ACC112 (cell line): ENCODE measurements at regions not wholly inside any gene's neighbourhood (a gene's known extent, or its start where the extent isn't known, plus 50 kb on each side); places are given as distances from the start of the nearest gene placed in this dataset.
"Not testable (repeated sequence)": the region's sequence is repeated elsewhere in the genome, so short reads cannot be mapped to it uniquely, and the experiment has no call there.

ENCODE experiments used
- H2AFZ ChIP-seq: fragments of 200-600 bp; sonication (generic); one replicate; pipeline ENCODE4 v1.6.0; 2017; ENCODE audit warnings: antibody characterized with exemption, low read length; ENCODE audit not compliant: unreplicated experiment
- H3K27ac ChIP-seq: fragments of 200-600 bp; sonication (generic); 2 replicates; pipeline ENCODE4 v1.5.1; 2014; ENCODE audit warnings: low read depth, mild to moderate bottlenecking, antibody characterized with exemption, low read length, moderate library complexity
- H3K27me3 ChIP-seq: fragments of 200-600 bp; sonication (generic); 2 replicates; pipeline ENCODE4 v1.6.1; 2014; ENCODE audit warnings: mild to moderate bottlenecking, antibody characterized with exemption, low read length, moderate library complexity, mixed read lengths; ENCODE audit not compliant: insufficient read depth
- H3K36me3 ChIP-seq: fragments of 200-600 bp; sonication (generic); 2 replicates; pipeline ENCODE4 v1.6.1; 2016; ENCODE audit warnings: mild to moderate bottlenecking, antibody characterized with exemption, low read length, moderate library complexity, mixed read lengths; ENCODE audit not compliant: insufficient read depth
- H3K4me1 ChIP-seq: fragments of 200-600 bp; sonication (generic); one replicate; pipeline ENCODE4 v1.6.1; 2016; ENCODE audit warnings: low read length, mixed read lengths; ENCODE audit not compliant: insufficient read depth, unreplicated experiment, control insufficient read depth
- H3K4me3 ChIP-seq: fragments of 200-600 bp; sonication (generic); 2 replicates; pipeline ENCODE4 v1.5.1; 2014; ENCODE audit warnings: mild to moderate bottlenecking, low read depth, low read length
- H3K79me2 ChIP-seq: fragments of 200-600 bp; sonication (generic); one replicate; pipeline ENCODE4 v1.6.0; 2016; ENCODE audit warnings: low read length; ENCODE audit not compliant: control insufficient read depth, unreplicated experiment, insufficient read depth

DNA sequence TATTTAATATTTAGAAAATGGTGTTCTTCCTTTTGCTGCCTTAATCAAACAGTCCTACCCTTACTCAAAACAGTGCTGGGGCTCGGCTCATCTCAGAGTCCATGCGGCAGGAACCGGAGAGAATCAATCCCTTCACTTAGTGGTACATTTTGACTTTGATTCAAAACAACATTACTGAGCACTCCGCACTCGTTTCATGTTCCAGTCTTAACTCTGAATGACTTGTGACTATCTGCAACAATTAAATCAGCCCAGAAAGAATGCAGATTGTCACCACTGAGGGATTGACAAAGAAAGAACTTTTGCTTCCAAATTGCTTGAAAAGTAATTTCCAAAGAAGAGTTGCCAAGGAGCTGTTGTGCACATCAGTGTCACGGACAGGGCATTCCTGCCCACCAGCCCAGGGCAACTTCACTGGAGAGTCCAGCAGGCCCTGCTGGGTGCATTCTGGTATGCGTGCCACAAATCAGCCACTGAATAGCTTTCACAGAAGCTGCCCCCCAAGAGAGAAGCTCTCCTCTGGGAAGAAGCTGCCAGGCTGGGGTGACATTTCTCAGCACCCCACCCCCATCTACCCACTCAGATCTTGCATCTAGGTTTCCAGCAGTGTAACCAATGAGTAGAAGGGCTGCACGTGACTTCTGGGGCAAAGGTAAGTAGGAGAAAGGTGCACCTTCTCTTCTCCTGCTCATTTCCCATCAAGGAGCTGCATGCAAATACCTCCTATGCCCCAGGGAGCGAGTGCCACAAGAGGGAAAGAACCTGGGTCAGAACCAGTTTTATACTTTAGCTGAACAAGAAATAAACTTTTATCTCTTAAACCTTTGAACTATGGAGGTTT lies 84.6 kb upstream of the ATP8B1 start:
- H3K36me3 ChIP-seq, result no peaks in the 10 kb centered on the region
- no peaks in the 10 kb centered on the region for H3K79me2 ChIP-seq
- no peak overlapping the region for H3K27ac ChIP-seq
- H3K4me1 ChIP-seq, result no peaks in the 10 kb centered on the region
- no peaks in the 10 kb centered on the region for H3K27me3 ChIP-seq
- H2AFZ ChIP-seq, result no peak overlapping the region
- no peak overlapping the region for H3K4me3 ChIP-seq

DNA sequence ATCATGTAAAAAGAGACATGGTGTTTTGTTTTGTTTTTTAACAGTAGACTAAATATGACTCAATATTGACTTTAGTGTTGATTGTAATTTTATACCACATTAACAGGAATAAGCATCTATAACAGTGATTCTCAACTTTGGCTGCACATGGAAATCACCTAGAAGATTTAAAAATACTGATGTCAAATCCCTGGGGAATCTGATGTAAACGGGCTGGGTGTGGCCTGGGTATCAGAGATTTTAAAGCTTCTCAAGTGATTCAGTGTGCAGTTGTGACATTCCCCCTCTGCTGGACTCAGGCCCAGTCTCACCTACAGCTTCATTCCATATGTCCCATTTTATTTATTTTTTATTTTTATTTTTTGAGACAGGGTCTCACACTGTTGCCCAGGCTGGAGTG lies 82.8 kb upstream of the ATP8B1 start:
- no peaks in the 10 kb centered on the region for H3K4me1 ChIP-seq

DNA sequence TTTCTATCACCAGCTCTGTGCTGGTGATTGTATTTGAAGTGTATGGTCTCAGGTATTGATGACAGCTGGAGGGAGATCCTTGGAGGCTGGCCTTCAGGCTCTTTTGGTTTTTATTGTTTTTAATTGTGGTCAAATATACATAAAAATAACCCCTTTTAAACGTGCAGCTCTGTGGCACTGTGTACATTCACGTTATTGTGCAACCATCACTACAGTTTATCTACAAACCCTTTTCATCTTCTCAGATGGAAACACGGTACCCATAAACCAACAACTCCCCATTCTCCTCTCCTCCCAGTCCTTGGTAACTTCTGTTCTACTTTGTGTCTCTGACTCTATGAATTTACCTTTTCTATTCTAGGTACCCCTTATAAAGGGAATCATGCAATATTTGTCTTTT lies 79.3 kb upstream of the ATP8B1 start:
- Histone ChIP-seq H3K27ac (no peak overlapping the region), H3K4me1 (no peaks in the 10 kb centered on the region), H3K27me3 (no peaks in the 10 kb centered on the region), H3K79me2 (no peaks in the 10 kb centered on the region), H3K4me3 (no peak overlapping the region), H3K36me3 (no peaks in the 10 kb centered on the region), H2AFZ (no peak overlapping the region)

More for the DNA sequence above, 82.8 kb upstream of the ATP8B1 start:
- Histone ChIP-seq H3K27me3 (no peaks in the 10 kb centered on the region), H3K36me3 (no peaks in the 10 kb centered on the region), H3K4me3 (no peak overlapping the region), H2AFZ (no peak overlapping the region), H3K27ac (no peak overlapping the region), H3K79me2 (no peaks in the 10 kb centered on the region)

DNA sequence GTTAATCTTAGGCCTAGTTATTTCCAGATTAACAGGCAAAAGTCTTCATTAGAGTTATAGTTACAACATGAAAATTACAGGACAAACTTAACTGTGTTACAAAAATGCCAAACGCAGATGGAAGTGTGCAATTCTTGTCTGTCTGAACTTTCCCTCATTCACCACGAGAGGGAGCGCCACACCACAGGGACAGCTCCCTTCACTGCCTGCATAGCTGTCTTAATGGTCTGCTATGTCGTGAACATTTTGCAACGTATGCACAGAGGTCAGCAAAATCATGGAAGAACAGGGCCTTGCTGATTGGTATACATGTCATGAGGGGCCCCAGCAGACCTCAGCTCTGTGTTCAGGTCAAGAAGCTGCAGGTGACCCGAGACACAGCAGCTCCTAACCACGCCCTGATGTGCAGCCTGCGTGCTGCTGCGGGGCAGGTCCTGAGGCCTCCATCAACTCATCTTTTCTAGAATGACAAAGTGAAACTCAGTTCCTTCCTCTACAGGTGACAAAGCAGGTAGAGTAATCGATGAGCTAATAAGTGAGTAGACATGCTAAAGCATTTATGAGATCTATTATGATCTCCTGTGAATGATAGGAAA lies 78.8 kb upstream of the ATP8B1 start:
- H3K4me1 ChIP-seq, result no peaks in the 10 kb centered on the region
- H2AFZ ChIP-seq, result no peak overlapping the region
- H3K36me3 ChIP-seq, result no peaks in the 10 kb centered on the region
- no peaks in the 10 kb centered on the region for H3K79me2 ChIP-seq
- no peak overlapping the region for H3K4me3 ChIP-seq
- no peaks in the 10 kb centered on the region for H3K27me3 ChIP-seq
- H3K27ac ChIP-seq, result no peak overlapping the region

DNA sequence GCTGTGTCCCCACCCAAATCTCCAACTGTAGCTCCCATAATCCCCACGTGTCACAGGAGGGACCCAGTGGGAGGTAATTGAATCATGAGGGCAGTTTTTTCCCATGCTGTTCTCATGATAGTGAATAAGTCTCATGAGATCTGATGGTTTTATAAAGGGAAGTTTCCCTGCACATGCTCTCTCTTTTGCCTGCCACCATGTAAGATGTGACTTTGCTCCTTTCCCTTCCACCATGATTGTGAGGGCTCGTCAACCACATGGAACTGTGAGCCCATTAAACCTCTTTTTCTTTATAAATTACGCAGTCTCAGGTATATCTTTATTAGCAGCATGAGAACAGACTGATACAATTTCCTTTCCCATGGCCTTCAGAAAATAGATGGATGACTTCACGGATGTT lies 76.8 kb upstream of the ATP8B1 start:
- not testable (repeated sequence) for H3K4me3 ChIP-seq, H3K36me3 ChIP-seq, H3K27me3 ChIP-seq, H3K79me2 ChIP-seq, H2AFZ ChIP-seq, H3K4me1 ChIP-seq, H3K27ac ChIP-seq

DNA sequence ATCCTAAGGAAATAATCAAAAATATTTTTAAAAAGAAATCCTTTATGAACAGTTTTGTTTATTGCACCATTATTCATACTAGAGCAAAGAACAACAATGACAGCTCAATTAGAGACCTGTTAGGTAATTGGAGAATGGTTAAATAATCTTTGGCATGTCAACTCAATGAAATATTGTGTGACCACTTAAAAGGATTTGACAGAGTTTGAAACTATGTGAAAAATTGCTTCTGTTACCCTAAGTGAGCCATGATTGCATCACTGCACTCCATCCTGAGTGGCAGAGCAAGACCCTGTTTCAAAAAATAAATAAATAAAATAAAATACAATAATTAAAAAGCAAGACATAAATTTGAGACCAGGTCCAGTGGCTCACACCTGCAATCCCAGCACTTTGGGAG lies 66.1 kb upstream of the ATP8B1 start:
- no peaks in the 10 kb centered on the region for H3K27me3 ChIP-seq
- H3K27ac ChIP-seq, result no peak overlapping the region
- H3K4me3 ChIP-seq, result no peak overlapping the region
- H3K36me3 ChIP-seq, result peaks cover 6% of the 10 kb centered on the region; the same call in 1 of the 2 replicates
- H3K79me2 ChIP-seq, result no peaks in the 10 kb centered on the region
- peaks cover 6% of the 10 kb centered on the region for H3K4me1 ChIP-seq
- no peak overlapping the region for H2AFZ ChIP-seq

DNA sequence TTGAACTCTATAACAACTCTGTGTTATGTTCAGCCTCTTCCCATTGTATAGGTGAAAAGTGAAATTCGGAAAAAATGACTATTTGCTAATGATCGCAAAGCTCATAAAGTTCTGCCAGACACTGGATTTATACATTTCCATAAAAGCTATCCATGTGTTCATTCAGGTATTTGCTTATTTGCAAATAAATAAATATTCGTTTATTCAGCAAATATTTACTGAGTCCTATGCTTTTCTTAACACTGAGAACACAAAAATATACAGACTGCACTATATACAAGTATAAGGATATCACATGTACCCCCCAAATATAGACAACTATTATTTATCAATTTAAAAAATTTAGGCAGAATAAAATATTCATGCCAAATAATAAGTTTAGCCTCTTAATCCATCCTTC lies 63.2 kb upstream of the ATP8B1 start:
- Histone ChIP-seq H3K79me2 (no peaks in the 10 kb centered on the region), H3K4me1 (peaks cover 6% of the 10 kb centered on the region), H3K27me3 (no peaks in the 10 kb centered on the region), H3K27ac (no peak overlapping the region), H3K4me3 (no peak overlapping the region), H2AFZ (no peak overlapping the region), H3K36me3 (no peaks in the 10 kb centered on the region; the same call in 1 of the 2 replicates)

DNA sequence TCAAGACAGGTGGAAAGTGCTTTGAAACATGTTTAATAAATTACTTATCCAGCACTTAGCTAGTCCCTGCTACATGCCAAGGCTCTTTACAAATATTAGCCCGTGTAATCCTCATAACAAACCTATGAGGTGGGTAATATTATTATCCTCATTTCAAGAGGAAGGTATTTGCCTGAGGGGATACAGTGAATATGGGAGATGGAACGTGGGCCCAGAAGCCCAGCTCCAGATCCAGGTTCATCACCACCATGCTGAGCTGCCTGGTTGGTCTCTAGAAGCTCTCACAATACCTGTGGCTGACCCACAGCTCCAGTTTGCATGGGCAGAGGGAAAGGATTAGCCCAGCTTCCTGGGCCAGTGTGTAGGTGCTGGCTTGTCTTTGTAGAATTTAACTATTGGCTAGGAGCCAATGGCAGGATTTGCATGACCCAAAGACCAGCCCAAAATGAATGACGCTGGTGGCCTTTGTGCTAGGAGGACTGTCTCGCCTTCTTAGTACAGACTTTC lies 61.6 kb upstream of the ATP8B1 start:
- Histone ChIP-seq H3K79me2 (no peaks in the 10 kb centered on the region), H3K36me3 (no peaks in the 10 kb centered on the region), H3K4me3 (no peak overlapping the region), H2AFZ (no peak overlapping the region), H3K27me3 (no peaks in the 10 kb centered on the region), H3K27ac (no peak overlapping the region), H3K4me1 (peaks cover 6% of the 10 kb centered on the region)

DNA sequence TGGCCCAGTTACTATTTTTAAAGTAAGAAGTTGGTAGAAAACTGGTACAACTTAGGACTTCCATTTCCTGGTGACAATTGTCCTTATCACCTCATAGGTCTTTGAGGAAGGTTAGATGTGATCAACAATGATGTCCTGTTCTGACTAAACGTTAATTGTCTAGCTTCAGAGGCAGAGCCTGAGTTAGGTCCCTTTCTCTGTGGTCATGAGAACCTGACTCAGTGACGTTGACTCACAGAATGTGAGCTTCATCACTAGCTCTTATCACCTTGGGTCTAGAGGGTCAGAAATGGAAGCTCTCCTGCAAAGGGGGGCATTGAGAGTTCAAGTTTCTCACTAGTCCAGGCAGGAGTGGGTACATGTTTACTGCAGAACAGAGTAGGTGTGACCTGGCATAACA lies 60.6 kb upstream of the ATP8B1 start:
- Histone ChIP-seq H3K36me3 (no peaks in the 10 kb centered on the region), H3K27me3 (no peaks in the 10 kb centered on the region), H2AFZ (no peak overlapping the region), H3K27ac (no peak overlapping the region), H3K79me2 (no peaks in the 10 kb centered on the region), H3K4me3 (no peak overlapping the region), H3K4me1 (peaks cover 1% of the 10 kb centered on the region)

DNA sequence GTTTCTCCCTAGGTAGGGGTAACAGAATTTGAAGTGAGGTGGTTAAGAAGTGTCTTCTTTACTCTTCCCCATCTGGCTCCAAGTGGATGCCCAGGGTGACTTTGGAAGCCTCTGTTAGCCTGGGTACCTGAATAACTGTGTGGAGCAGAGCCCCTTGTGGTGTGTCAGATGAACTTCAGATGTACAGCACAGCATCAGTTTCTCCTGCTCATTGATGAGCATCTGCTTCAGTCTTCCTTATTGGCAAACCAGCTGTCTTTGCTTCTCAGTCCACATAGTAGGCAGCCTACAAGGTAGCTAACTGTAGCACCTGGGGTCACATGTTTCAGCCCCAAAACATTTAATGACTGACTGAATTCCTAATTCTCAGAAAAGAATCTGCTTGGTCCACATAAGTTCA lies 56.2 kb upstream of the ATP8B1 start:
- Histone ChIP-seq H3K36me3 (no peaks in the 10 kb centered on the region), H3K27me3 (no peaks in the 10 kb centered on the region), H2AFZ (no peak overlapping the region), H3K79me2 (no peaks in the 10 kb centered on the region), H3K4me1 (no peaks in the 10 kb centered on the region), H3K4me3 (no peak overlapping the region), H3K27ac (no peak overlapping the region)
